NCI-H1436 treated with DMSO at 0.1 percent for 48 hours (cell line): ENCODE measurements at regions not wholly inside any gene's neighbourhood (a gene's known extent, or its start where the extent isn't known, plus 50 kb on each side); places are given as distances from the start of the nearest gene placed in this dataset.

Source experiments
- DNase-seq: peaks from one replicate; lab custom pipeline; 2025; lab: John Stamatoyannopoulos, UW

DNA sequence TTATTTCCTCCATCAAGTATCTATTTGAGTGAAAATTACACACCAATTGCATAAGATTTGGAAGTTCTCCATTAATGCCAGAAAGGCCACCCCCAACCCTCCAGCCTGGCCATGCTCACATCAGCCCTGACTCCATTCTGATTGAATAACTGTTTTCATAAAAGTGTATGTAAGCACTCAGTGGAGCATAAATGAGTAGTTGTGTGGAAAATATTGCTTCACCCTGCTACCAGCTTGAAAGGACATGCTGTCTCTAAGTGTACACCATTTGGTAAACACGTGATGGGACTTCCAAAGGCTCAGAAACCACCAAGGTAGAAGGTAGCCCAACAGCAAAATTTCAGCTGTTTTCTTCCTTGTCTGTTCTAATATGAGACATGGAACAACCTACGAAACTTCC is 393.8 kb downstream of the ZNF385D start:
- DNase-seq, result no peak

DNA sequence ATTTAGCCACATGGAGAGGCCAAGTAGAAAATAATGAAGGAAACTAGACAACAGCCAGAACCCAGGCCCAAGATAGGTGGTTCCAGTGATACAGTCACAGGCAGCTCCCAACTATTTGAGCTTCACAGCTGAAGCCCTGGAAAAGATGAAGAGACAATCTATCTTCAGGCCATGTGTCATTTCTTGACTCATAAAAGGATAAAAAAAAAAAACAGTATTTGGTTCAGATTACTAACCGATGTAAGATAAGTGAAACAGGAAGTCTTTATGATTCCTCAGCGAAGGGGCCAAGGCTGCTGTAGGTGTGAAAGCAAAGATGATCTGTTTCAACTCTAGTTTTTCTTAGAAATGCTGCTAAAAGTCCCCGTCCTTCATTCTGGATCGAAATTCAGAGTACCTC is 394.6 kb downstream of the ZNF385D start:
- DNase-seq, result no peak

DNA sequence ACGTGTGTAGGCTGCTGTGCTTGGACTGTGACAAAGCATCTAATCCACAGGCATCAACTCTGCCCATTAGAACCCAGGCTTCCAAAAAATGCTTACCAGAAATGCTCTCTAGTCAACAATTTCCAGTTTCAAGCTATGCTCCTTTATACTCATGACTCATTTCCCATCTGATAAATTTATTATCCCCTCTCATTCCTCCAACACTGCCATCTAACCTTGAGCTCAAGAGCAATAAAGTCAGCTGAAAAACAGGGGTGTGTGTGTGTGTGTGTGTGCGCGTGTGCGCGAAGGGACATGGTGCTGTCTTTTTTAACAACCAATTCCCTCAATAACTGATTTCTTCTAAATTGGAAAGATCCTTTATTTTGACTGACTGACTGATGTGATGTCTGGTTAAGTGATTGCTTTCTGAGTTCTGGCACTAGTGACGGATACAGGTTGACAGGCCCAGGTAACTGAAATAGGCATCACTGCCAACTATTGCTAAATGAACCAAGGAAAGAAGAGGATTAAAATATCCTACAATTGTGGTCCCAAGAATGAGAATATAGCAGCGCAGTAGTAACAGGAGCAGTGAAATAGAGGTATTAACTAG is 405.5 kb downstream of the ZNF385D start:
- no peak for DNase-seq

DNA sequence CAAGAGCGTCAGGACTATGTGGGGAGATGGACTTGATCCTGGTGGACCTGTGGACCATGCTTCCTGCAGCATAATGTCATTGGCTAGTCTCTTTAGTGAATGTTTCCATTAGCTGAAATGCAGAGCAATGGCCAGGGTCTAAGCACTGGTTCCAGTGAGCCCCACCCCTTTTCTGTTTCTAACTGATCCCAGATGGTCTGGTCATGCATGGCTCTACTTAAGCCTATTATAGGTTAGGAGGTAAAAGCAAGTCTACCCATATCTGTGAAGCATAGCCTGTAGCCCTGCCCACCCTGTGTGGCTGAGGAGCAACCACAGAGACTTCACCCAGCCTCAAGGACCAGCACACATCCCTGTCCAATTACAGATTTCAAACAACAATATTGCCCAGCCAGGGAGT is 419.2 kb downstream of the ZNF385D start:
- DNase-seq, result no peak

DNA sequence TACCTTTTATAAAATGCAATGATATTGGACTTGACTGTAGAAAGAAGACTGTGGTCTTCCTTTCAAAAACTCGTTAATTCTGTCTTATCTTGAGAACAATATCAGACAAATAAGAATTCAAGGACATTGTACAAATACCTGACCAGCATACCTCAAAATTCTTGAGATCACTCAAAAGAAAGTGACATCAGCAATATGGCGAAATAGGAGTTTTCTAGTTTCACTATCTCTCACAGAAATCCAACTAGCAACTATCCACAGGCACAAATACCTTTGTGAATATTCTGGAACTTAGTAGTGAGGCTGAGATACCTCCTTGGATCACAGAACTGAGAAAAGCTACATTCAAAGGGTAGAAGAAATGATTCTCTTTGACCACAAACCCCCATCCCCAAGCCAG is 419.7 kb downstream of the ZNF385D start:
- DNase-seq, result no peak

DNA sequence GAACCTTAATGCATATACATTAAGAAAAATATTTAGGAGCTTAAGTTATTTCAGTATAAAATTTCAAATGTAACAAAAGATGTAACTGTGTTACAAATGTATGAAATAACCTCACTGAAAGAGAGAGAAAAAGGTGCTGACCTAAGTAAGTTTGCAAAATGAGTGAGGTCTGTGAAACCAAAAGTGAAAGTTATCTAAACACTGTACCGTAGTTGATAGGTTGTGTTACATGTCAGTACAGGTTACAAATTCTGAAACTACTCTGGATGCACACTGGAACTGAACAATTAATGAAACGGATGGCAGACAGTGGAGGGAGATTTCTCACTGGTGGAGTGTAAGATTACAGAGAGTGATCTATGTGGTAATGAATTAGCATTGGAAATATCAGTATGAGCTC is 420.7 kb downstream of the ZNF385D start:
- no peak for DNase-seq

DNA sequence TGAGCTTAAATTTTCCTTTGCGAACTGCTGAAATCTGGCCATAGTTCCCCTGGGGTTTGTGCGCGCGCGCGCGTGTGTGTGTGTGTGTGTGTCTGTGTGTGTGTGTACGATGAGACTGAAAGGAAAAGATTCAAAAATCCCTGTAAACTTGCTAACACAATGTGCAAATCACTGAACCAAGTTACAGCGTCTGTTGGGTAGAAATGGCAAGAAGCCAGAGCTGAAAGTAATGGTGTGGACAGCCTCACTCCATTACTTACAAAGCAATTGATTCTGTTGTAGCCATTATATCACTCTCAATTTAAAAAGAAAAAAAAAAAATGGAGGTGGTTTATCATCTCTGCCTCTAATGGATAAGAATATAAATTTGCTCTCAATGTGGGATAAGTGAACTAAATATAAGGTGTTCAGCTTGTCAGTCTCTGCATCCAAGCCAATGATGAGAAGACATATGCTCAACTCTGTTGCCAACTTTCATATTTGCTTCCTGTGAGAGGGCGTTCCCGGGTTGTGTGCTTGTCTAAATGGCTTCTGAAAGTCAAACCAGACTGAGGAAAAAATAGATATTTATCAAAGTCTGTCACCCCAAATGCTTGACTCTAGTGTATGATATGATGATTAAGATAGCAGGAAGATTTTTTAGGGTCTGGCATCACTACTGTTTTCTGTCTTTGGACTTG is 422.2 kb downstream of the ZNF385D start:
- DNase-seq, result no peak

DNA sequence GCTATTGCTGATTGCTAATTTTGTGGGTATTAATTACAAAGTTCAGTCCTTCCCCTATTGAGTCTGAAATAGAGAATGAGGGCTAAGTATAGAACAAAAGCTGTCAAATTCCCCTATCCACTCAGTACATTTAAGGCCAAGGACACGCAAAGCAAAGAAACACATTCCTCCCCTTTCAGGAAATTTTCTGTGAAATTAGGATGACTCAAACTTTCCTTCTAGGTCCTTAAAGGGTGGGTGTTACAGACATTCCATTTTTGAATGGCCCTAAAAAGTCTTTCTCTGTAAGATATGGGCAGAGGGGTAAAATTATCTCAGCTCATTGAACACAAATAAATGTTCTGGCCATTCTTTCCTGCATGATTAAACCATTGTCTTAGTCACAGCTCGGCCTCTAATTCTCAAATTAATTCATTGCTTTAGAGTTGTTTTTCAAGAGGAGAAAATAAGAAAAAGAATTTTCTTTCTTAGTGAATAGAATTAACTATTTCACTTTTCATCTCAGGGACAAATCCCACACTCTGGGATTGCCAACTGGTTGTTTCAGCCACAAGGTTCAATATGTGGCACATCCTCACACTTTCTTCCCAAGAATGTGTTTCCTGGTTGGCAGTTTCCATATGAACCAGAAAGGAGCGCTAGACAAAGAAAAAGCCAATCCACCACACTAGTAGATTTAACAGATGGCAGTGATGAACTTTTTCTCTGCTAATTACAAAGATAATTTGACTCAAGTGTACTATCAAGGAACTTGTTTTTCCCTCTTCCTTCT is 424.1 kb downstream of the ZNF385D start:
- DNase-seq, result no peak

DNA sequence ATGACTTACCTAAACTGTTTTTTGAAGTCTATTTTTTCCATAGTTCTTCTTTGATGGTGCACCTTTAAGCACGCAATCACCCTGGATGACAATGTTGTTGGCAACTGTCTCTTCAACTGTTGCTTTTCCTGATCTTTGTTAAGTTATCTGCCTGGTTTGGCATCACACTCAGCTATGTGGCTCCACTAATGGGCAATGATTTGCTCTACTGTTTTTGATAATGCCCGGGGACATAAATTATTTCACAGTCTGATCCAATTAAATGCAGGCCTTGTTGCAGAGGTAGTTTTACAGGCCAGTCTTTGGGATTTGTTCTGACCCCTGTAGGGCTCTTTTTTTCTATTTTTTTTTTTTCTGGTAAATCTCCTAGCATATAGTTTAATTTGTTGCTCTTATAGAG is 436.3 kb downstream of the ZNF385D start:
- no peak for DNase-seq

DNA sequence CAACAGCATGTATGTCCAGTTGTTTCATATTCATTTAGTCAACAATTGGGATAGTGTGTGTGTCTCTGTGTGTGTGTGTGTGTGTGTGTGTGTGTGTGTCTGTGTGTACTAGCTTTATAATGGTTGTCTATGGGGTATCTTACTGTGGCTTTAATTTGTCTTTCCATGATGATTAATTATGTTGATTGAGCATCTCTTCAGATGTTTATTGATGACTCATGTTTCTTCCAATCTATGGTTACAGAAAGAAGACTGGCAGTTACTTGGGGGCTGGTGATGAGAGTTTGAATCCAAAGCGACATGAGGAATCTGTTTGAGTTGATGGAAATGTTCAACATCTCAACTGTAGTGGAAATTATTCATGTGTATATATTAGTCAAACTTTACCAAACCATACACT is 440.1 kb downstream of the ZNF385D start:
- DNase-seq, result no peak

DNA sequence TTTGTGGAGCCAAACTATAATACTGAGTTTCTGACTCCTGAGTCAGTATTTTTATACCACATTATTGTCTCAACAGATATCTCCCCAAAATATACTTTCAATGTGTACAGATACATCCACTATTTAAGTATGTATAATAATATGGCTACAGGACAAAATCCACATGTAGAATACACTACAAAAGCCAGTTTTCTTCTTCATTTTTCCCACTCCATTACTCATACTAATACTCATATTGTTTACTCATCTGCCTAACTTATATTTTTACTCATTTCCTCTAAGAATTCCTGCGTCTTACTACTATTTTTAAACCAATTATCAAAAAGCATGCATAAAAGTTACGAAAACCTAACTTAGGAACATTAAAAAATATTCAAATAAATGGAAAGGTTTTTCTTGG is 440.8 kb downstream of the ZNF385D start:
- no peak for DNase-seq

DNA sequence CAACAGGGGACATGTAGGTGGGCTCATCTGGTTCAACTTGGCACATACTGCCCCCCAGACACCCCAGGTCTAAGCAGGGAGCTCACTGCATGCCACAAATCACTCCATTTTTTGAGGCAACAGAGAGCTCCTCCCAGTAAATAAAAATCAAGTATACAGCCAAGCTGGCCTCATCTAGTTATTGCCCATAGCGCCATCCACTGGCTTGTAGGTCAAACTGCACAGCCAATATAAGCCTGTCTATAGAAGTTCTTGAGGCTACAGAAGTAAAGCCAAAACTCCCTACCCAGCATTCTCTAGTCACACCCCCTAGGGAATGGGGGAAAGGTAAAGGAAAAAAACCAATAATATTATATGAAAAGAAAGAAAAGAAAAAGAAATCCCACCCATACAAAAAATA is 453.7 kb downstream of the ZNF385D start:
- DNase-seq, result no peak

DNA sequence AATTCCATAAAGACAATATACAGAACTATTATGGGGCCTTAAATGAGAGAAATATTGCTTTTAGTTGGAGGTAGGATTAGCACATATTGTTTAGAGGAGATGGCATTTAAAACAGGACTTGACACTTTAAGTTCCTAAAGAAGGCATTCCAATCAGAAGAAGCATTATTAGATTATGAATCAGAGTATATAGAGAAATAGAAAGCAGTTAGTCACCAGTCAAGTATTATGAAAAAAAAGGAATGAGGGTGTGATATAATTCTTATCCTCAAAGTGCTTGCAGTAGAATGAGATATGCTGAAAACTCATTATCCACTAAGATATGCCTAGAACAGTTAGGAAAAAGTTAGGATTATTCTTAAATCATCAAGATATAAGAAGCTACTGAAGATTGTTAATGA is 456.2 kb downstream of the ZNF385D start:
- DNase-seq, result no peak

DNA sequence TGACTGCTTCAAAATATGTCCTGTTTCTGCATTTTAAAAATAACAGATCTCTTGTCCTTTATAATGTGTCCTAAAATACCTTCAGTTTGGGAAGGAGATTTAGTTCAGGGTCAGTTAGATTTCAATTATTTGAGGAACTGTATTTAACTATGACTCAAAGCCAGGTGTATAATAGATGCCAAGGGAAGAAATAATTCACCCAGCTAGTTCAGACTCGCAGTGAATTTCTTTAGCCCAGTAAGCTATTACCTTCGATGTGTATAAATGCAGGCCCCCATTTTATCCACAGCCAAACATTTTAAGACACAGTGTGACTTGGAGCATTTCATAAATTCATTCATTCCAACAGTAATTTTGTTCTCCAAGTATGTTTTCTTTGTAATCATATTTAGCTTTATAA is 458.0 kb downstream of the ZNF385D start:
- no peak for DNase-seq

DNA sequence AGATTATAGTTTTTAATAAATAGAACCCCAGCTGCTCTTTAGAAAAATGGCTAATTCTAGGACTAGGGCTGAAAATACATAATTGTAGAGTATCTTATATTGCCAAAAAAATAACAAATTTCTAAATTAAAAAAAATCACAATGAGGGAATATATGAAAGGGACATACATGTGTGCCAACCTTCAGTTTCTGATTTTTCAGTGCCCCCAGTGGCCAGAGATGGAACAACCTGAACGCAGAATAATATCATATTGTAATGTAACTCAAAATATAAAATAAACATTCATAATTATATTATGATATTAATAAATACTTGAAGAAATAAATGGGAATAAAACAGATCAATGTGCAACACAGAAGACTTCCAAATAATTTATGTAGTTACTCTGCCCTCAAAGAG is 460.5 kb downstream of the ZNF385D start:
- DNase-seq, result no peak

DNA sequence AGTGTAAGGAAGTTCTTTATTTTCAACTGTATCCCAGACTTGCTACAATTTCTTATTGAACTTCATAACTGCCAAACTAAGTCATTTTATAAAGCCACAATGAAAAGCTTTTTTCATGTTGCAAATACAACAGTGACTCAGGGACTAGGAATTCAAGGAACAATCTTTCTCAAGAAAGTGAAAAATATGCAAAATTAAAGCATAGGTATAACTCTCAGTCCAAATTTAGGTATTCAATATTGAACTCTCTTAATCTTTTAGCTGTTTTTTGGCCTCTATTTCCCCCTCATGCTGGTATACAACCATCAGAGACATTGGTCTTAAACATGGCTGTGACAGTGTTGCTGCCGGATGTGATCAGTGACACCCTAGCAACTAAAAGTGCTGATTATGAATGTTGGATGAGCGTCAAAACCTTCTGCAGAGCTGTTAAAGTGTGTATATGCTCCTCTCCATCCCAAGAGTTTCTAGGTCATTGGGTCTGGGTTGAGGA is 476.9 kb downstream of the ZNF385D start:
- DNase-seq, result no peak

DNA sequence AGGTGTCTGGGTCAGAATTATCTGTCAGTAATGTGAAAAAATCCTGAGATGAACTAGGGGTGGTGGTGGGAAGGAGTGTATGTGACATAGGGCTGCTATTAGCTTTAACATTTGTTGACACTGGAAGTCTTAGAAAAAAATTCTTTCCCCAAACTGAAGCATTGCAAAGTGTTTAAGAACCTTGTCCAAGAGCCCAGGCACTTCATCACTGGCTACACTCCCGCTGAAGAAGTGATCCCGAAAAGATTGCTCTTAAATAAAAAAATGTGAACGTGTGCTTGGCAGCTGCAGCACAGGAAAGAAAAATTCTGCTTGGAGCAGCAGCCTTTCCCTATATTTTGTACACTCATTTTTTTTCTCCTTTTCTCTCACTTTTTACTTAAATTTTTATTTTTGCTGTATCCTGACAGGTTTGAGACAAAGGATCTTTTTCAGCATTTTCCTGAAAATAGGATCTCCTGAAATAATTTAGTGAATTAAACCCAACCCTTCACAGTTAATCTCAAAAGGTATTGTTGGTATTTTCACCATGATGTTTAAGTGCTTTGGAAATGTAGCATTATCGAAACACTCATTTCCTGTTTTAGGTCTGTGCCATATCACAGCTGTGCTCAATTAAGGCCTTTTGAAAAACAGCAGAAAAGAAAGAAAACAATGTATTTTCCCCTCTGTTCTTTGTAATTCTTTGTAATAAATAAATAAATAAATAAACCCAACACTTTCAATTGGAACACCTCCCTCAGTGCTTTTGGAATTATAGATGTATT is 477.6 kb downstream of the ZNF385D start:
- DNase-seq, result no peak

DNA sequence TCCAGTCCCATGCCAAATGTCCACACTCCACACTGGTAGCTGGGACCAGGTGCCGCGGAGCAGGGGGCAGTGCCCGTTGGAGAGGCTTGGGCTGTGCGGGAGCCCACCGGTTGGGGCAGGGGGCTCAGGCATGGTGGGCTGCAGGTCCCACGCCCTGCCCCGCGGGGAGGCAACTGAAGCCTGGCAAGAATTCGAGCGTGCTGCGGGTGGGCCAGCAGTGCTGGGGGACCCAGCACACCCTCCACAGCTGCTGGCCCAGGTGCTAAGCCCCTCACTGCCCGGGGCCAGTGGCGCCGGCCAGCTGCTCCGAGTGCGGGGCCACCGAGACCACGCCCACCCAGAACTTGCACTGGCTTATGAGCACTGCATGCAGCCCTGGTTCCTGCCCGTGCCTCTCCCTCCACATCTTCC is 479.4 kb downstream of the ZNF385D start:
- DNase-seq, result no peak

DNA sequence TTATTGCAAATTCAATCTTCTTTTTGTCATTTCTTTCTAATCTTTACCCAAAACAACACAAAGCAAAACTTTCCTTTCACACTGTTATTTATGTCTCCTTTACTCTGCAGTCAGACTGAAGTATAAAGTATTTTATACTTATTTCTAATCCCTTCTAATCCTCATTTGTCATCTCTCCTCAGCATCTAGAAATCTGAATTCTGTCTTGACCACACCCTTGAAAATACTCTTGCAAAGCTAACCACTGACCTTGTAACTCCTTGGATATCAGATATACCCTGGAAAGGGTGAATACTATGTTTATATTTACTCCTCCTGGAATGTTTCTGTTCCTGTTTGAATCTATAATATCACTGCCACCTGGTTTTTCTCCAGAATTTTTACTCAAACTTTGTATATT is 481.1 kb downstream of the ZNF385D start:
- no peak for DNase-seq

DNA sequence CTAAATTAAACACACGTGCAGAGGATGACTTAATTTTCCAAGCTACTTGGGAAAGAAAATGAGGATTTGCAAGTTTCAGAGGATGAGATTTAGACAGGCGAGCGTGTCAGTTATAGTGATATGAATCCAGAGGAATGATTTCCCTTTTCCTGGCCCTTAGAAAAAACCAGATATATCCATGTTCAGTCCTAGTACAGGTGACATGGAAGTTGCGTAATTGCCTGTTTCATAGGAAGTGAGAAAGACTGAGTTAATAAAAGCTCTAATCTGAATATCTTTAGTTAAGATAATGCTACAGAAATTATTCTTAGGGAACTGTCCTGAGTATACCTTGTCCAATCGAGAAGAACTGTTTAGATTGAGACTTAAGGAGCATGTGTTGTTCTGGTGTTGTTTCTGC is 490.5 kb downstream of the ZNF385D start:
- no peak for DNase-seq

DNA sequence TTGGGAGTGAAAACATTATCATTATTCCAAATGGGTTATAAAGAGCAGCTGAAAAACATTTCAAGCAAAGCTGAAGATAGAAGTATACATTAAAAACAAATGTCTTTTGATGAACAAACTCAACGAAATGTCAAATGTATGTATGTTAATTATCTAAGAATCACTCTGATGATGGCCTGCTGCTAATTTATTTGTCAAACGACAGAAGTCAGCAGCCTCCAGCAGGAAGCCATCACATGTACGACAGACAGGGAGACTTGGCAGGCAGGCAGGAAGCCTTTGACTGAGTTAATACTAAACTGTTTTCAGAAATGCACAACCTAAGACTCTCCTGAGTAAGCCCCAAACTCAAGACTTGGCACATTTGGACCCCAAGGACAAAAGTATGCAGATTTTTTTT is 491.1 kb downstream of the ZNF385D start:
- DNase-seq, result no peak

DNA sequence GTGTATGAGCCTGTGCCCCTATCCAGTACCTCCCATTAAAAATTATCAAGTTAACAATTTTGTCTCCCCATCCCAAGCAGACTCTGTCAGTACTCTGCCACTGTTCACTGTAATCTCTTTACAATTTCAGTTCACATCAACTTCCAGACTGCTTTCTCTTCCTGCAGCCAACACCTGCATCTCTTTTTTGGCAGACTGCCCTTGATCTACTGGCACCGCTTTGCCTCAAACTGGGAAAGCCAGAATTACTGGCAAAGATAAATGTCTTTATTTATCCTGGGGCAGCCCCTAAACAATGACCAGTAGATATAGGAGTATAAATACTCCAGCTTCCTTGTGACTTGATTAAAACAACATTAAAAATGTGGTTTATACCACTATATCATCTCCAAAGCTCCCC is 494.1 kb downstream of the ZNF385D start:
- DNase-seq, result no peak

DNA sequence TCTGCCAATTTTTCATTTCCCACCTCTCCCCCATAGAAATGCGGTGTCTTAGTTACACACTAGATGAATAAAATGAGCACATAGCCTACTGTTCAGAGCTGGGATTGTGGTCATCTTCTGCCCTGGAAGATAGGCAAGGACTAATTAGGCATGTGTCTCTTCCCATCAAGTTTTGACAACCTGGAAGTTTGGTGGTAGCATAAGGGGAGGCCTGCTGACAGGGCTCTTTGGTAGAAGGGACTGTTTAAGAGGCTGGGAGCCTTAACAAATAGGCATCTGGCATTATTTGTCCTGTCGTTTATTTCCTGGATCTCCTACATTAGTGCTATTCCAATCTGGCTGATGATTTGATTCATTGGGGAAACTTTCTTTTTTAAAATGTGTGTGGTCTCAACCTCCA is 512.3 kb downstream of the ZNF385D start:
- DNase-seq, result no peak
